ENCODE measurements at regions not wholly inside any gene's neighbourhood (a gene's known extent, or its start where the extent isn't known, plus 50 kb on each side); places are given as distances from the start of the nearest gene placed in this dataset.

DNA sequence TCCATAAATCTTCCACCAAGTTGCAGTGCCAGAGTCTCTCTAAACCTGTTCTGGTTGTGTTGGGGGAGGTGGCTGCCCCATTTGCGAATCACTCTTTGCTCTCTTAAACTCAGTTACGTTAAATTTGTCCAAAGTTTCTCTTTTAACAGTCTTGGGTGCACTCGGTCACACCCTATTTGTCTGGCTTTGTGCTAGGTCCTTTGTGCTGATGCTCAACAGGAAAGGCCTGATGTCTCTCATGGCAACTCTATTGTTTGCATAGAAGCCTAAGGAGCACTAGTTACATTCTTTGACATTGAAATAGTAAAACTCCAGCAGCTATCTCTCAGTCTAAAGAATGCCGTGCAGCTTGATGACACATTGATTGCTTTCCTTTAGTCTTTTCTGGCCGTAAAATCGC, 105.1 kb downstream of the TRMT11 start:
- no peak for TF ChIP-seq CTCF (IDR thresholded peaks at IDR 0.05)
- Mint-ChIP-seq H3K36me3 (no peaks in the 10 kb centered on the region), H3K27me3 (ENCODE audit: low read depth in 3 of 3) (no peaks in the 10 kb centered on the region), H3K27ac (no peak overlapping the region), H3K9me3 (no peaks in the 10 kb centered on the region), H3K4me3 (no peak overlapping the region), H3K4me1 (peaks cover 5% of the 10 kb centered on the region)
- Histone ChIP-seq H3K4me2 (replicated peaks; ENCODE audit: extremely low read depth, low read length, poor library complexity, severe bottlenecking) (no peak overlapping the region), H3K4me1 (ENCODE audit: control insufficient read depth in 1 of 2, insufficient read depth in 2 of 2, low read length in 2 of 2) (no peaks in the 10 kb centered on the region), H3K27me3 (ENCODE audit: control insufficient read depth in 2 of 2, insufficient read depth in 2 of 2, low read length in 2 of 2) (no peaks in the 10 kb centered on the region), H4K20me1 (ENCODE audit: insufficient read depth, low read length) (no peaks in the 10 kb centered on the region), H2AFZ (ENCODE audit: insufficient read depth, low read depth, low read length, poor library complexity, severe bottlenecking) (no peak overlapping the region), H3K79me2 (ENCODE audit: insufficient read depth, low read length) (no peaks in the 10 kb centered on the region), H3K4me3 (replicated peaks in 1 of 3; ENCODE audit: low read depth in 2 of 3, low read length in 3 of 3) (no peak overlapping the region), H3K9ac (ENCODE audit: insufficient read depth, low read length, poor library complexity, severe bottlenecking) (no peak overlapping the region), H3K27ac (ENCODE audit: low read depth in 1 of 2, low read length in 2 of 2) (no peak overlapping the region), H3K36me3 (replicated peaks in 1 of 2; ENCODE audit: control insufficient read depth in 1 of 2, insufficient read depth in 2 of 2, low read length in 2 of 2) (no peaks in the 10 kb centered on the region), H3K9me3 (replicated peaks in 1 of 2; ENCODE audit: control insufficient read depth in 1 of 2, insufficient read depth in 1 of 2, low read length in 2 of 2) (no peaks in the 10 kb centered on the region)
- intact Hi-C loops (cut with micrococcal nuclease): no loop called here
- 100% methylated on average over 2 of the region's 6 CpGs for WGBS (ENCODE audit: insufficient coverage)
- no peak for DNase-seq

DNA sequence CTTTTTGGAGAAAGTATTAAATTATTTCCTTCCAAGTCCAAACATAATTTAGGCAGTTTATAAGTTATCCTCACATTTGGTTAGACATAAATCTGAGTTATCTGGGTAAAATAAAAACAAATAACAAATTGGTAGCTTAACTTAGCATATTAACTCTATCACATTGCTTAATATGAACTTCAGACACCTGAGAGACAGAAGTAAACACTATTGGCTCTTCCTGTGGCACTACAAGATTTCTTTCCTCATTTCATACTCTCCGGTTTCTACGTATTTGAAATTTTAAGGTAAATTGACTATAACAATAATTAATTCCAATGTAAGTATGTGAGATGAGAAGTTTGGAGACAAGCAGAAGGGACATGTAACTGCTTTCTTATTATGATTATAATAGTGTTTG, 106.8 kb downstream of the TRMT11 start:
- Histone ChIP-seq H3K9me3 (replicated peaks in 1 of 2; ENCODE audit: control insufficient read depth in 1 of 2, insufficient read depth in 1 of 2, low read length in 2 of 2) (no peaks in the 10 kb centered on the region), H3K4me1 (ENCODE audit: control insufficient read depth in 1 of 2, insufficient read depth in 2 of 2, low read length in 2 of 2) (no peaks in the 10 kb centered on the region), H3K4me2 (replicated peaks; ENCODE audit: extremely low read depth, low read length, poor library complexity, severe bottlenecking) (no peak overlapping the region), H4K20me1 (ENCODE audit: insufficient read depth, low read length) (no peaks in the 10 kb centered on the region), H3K4me3 (replicated peaks in 1 of 3; ENCODE audit: low read depth in 2 of 3, low read length in 3 of 3) (no peak overlapping the region), H2AFZ (ENCODE audit: insufficient read depth, low read depth, low read length, poor library complexity, severe bottlenecking) (no peak overlapping the region), H3K27me3 (ENCODE audit: control insufficient read depth in 2 of 2, insufficient read depth in 2 of 2, low read length in 2 of 2) (no peaks in the 10 kb centered on the region), H3K27ac (ENCODE audit: low read depth in 1 of 2, low read length in 2 of 2) (no peak overlapping the region), H3K9ac (ENCODE audit: insufficient read depth, low read length, poor library complexity, severe bottlenecking) (no peak overlapping the region), H3K79me2 (ENCODE audit: insufficient read depth, low read length) (no peaks in the 10 kb centered on the region), H3K36me3 (replicated peaks in 1 of 2; ENCODE audit: control insufficient read depth in 1 of 2, insufficient read depth in 2 of 2, low read length in 2 of 2) (no peaks in the 10 kb centered on the region)
- no CpG with 5 or more reads among the region's 2 CpGs for whole genome bisulfite sequencing (ENCODE audit: insufficient coverage)
- DNase-seq: no peak
- intact Hi-C loops (cut with micrococcal nuclease): no loop called here
- Mint-ChIP-seq H3K36me3 (no peaks in the 10 kb centered on the region), H3K9me3 (no peaks in the 10 kb centered on the region), H3K4me1 (peaks cover 3% of the 10 kb centered on the region), H3K4me3 (no peak overlapping the region), H3K27me3 (ENCODE audit: low read depth in 3 of 3) (no peaks in the 10 kb centered on the region), H3K27ac (no peak overlapping the region)
- TF ChIP-seq CTCF (IDR thresholded peaks at IDR 0.05): no peak
